DOHH2 (cell line): ENCODE measurements at regions not wholly inside any gene's neighbourhood (a gene's known extent, or its start where the extent isn't known, plus 50 kb on each side); places are given as distances from the start of the nearest gene placed in this dataset.

Experiments used
- H3F3A ChIP-seq: fragments of 200-600 bp; sonication (generic), shearing (Covaris generic); 2 replicates; pipeline ENCODE4 v1.6.0; 2016; ENCODE audit warnings: antibody characterized with exemption, mild to moderate bottlenecking; ENCODE audit not compliant: control insufficient read depth, insufficient read depth
- H3K27ac ChIP-seq: fragments of 200-600 bp; sonication (generic); 2 replicates; pipeline ENCODE4 v1.5.1; 2014; ENCODE audit warnings: low read depth, mild to moderate bottlenecking, low read length, moderate library complexity
- H3K27me3 ChIP-seq: fragments of 200-600 bp; sonication (generic); 2 replicates; pipeline ENCODE4 v1.6.1; 2014; ENCODE audit warnings: mild to moderate bottlenecking, low read length, mixed read lengths; ENCODE audit not compliant: control insufficient read depth
- H3K36me3 ChIP-seq: fragments of 200-600 bp; sonication (generic); 2 replicates; pipeline ENCODE4 v1.6.1; 2014; ENCODE audit warnings: mild to moderate bottlenecking, low read length, moderate library complexity, mixed read lengths; ENCODE audit not compliant: control insufficient read depth
- H3K4me1 ChIP-seq: fragments of 200-600 bp; sonication (generic); 2 replicates; pipeline ENCODE4 v1.6.1; 2014; ENCODE audit warnings: mild to moderate bottlenecking, low read length, mixed read lengths; ENCODE audit not compliant: control insufficient read depth
- H3K4me2 ChIP-seq: fragments of 200-600 bp; sonication (generic); 2 replicates; pipeline ENCODE4 v1.6.0; 2014; ENCODE audit warnings: mild to moderate bottlenecking, low read length, moderate library complexity
- H3K4me3 ChIP-seq: fragments of 200-600 bp; sonication (generic); 2 replicates; pipeline ENCODE4 v1.5.1; 2014; ENCODE audit warnings: mild to moderate bottlenecking, low read length, mixed read lengths
- H3K79me2 ChIP-seq: fragments of 200-600 bp; sonication (generic); 2 replicates; pipeline ENCODE4 v1.6.1; 2014; ENCODE audit warnings: mild to moderate bottlenecking, low read length, mixed read lengths; ENCODE audit not compliant: control insufficient read depth
- H3K9me2 ChIP-seq: fragments of 200-600 bp; sonication (generic); replicated peaks from 2 replicates; pipeline ENCODE4 v1.6.1; 2014; ENCODE audit warnings: mild to moderate bottlenecking, low read length, mixed read lengths; ENCODE audit not compliant: control insufficient read depth
- H3K9me3 ChIP-seq: fragments of 200-600 bp; sonication (generic); 2 replicates; pipeline ENCODE4 v1.6.1; 2014; ENCODE audit warnings: antibody characterized with exemption, low read length, mixed read lengths; ENCODE audit not compliant: control insufficient read depth, insufficient read depth
- H4K20me1 ChIP-seq: fragments of 200-600 bp; sonication (generic); 2 replicates; pipeline ENCODE4 v1.6.0; 2014; ENCODE audit warnings: low read depth, mild to moderate bottlenecking, antibody characterized with exemption, low read length, moderate library complexity; ENCODE audit not compliant: control insufficient read depth, insufficient read depth
- EZH2phosphoT487 ChIP-seq: fragments of 200-600 bp; sonication (generic); IDR thresholded peaks from 2 replicates; pipeline ENCODE4 v1.6.1; 2017; ENCODE audit warnings: borderline replicate concordance, mild to moderate bottlenecking, antibody characterized with exemption, low read length, moderate library complexity, mixed read lengths
- TF ChIP-seq, protein P1 (sequence below): fragments of 200-600 bp; sonication (generic); IDR thresholded peaks from one replicate; pipeline ENCODE4 v1.5.1; 2014; ENCODE audit warnings: antibody characterized with exemption, mild to moderate bottlenecking, low read depth, low read length; ENCODE audit not compliant: poor library complexity, severe bottlenecking

DNA sequence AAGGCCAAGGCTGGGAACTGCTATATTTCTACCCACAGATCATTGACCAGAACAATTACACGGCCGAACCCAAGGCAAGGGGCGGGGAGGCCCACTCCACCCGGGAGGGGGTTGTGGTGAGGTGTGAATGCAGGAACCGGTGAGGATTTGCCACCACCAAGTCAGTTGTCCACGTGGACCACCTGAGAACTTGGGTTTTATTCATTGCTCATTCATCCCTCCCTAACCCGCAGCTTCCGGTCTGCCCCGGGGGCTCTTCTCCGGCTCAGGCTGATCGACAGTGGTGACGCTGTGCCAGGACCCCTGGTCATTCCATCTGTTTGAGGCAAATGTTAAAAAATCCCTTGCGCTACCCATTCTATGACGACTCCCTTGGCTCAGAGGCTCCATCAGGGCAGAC is 127.7 kb upstream of the RTL1 start:
- Histone ChIP-seq H3K79me2 (no peaks in the 10 kb centered on the region), H3F3A (no peaks in the 10 kb centered on the region), H3K4me3 (no peak overlapping the region), H3K4me2 (no peak overlapping the region), H3K9me3 (no peaks in the 10 kb centered on the region), H3K4me1 (no peaks in the 10 kb centered on the region), H3K9me2 (no peaks in the 10 kb centered on the region), H4K20me1 (no peaks in the 10 kb centered on the region), H3K27ac (no peak overlapping the region), H3K27me3 (no peaks in the 10 kb centered on the region), H3K36me3 (no peaks in the 10 kb centered on the region)
- TF ChIP-seq, protein P1, sequence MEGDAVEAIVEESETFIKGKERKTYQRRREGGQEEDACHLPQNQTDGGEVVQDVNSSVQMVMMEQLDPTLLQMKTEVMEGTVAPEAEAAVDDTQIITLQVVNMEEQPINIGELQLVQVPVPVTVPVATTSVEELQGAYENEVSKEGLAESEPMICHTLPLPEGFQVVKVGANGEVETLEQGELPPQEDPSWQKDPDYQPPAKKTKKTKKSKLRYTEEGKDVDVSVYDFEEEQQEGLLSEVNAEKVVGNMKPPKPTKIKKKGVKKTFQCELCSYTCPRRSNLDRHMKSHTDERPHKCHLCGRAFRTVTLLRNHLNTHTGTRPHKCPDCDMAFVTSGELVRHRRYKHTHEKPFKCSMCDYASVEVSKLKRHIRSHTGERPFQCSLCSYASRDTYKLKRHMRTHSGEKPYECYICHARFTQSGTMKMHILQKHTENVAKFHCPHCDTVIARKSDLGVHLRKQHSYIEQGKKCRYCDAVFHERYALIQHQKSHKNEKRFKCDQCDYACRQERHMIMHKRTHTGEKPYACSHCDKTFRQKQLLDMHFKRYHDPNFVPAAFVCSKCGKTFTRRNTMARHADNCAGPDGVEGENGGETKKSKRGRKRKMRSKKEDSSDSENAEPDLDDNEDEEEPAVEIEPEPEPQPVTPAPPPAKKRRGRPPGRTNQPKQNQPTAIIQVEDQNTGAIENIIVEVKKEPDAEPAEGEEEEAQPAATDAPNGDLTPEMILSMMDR: no peak
- TF ChIP-seq EZH2phosphoT487: no peak

DNA sequence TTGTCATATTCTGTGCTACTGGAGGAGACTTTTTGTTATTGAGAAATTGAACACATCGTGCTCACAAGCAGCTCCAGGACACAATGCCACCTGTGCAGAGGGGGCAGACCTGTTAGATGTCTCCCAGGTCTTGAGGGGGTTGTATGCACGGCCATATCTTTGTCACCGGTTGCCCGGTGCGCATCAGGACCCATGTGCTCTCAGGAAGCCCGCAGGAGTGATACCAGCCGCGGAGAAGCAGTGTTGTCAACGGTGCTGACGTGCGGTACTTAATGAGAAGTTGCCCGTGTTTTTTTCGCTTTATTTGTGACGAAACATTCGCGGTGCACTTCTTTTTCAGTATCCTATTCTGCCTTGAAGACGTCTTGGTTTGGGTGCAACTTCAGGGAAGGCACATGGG is 128.2 kb upstream of the RTL1 start:
- no peaks in the 10 kb centered on the region for H4K20me1 ChIP-seq
- no peak for TF ChIP-seq EZH2phosphoT487
- TF ChIP-seq, protein P1: no peak
- no peaks in the 10 kb centered on the region for H3K27me3 ChIP-seq

DNA sequence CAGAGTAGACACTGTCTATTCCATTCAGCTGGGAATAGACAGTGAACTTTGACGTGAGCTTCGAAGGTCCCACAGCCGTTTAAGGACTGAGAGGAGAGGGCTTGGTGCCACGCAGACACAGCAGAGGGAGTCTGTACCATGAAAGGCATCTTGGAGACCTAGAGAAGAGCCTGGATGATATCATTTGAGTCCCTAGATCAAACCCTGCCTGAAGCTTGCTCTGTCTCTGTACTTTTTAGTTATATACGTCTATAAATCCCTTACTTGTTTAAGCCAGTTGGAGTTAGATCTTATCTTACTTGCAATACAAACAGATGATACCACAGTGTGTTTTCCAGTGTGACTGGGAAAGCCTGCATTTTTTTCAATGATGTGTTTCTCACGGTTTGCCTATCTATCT is 128.9 kb upstream of the RTL1 start:
- H3K36me3 ChIP-seq: no peaks in the 10 kb centered on the region
- H3K4me2 ChIP-seq: no peak overlapping the region
- no peaks in the 10 kb centered on the region for H3K4me1 ChIP-seq
- no peaks in the 10 kb centered on the region for H3K27me3 ChIP-seq
- no peaks in the 10 kb centered on the region for H3K79me2 ChIP-seq
- no peaks in the 10 kb centered on the region for H3K9me2 ChIP-seq
- no peak overlapping the region for H3K4me3 ChIP-seq
- no peaks in the 10 kb centered on the region for H4K20me1 ChIP-seq
- H3K9me3 ChIP-seq: no peaks in the 10 kb centered on the region
- no peaks in the 10 kb centered on the region for H3F3A ChIP-seq
- no peak overlapping the region for H3K27ac ChIP-seq
- no peak for TF ChIP-seq EZH2phosphoT487
- TF ChIP-seq, protein P1: no peak

More for the DNA sequence above, 128.2 kb upstream of the RTL1 start:
- no peaks in the 10 kb centered on the region for H3K4me1 ChIP-seq
- no peaks in the 10 kb centered on the region for H3K9me2 ChIP-seq
- H3K27ac ChIP-seq: no peak overlapping the region
- H3K4me3 ChIP-seq: no peak overlapping the region
- no peaks in the 10 kb centered on the region for H3K9me3 ChIP-seq
- no peaks in the 10 kb centered on the region for H3K36me3 ChIP-seq
- no peaks in the 10 kb centered on the region for H3F3A ChIP-seq
- no peak overlapping the region for H3K4me2 ChIP-seq
- H3K79me2 ChIP-seq: no peaks in the 10 kb centered on the region

DNA sequence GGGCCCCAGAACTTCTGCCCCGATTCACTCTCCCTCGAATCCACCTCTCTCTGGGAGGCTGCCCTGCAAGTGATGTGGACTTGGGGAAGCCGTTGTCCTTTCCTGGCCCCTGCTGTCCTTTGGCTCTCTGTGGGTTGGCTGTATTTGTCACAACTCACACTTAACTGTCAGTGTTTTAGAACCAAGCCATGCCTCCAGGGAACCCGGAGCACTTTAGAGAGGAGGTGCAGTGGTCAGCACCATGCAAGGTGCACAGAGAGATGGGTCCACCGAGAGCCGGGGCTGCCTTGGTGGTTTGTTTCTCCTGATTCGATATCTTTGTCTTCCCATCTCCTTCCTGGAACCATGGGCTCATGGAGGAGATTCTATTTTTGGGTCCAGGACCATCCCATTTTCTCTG is 129.5 kb upstream of the RTL1 start:
- Histone ChIP-seq H3K79me2 (no peaks in the 10 kb centered on the region), H3K9me2 (no peaks in the 10 kb centered on the region), H3F3A (no peaks in the 10 kb centered on the region), H3K36me3 (no peaks in the 10 kb centered on the region), H3K4me2 (no peak overlapping the region), H3K27me3 (no peaks in the 10 kb centered on the region), H3K4me1 (no peaks in the 10 kb centered on the region), H3K4me3 (no peak overlapping the region), H3K27ac (no peak overlapping the region), H4K20me1 (no peaks in the 10 kb centered on the region), H3K9me3 (no peaks in the 10 kb centered on the region)
- TF ChIP-seq, protein P1: no peak
- no peak for TF ChIP-seq EZH2phosphoT487
